ENCODE measurements at regions not wholly inside any gene's neighbourhood (a gene's known extent, or its start where the extent isn't known, plus 50 kb on each side); places are given as distances from the start of the nearest gene placed in this dataset.

DNA sequence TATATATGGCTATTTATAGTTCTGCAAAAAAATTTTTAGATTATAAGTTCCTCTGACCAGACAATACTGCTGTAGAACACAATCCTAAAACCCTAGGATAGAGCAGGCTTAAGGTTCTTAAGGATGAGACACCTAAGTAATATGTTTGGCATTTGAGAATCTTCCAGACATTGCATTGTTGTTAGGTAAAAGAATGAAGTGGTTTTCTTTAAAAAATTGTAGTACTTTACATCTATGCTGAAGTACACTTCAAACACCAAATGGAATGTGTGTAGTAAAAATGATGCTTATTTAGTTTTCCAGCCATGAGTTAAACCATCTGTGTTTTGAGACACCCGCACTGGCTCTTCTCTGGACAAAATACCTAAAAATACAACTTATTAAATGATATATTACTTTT is 857.7 kb downstream of the OTOL1 start (continued):
- TF ChIP-seq, protein P1, sequence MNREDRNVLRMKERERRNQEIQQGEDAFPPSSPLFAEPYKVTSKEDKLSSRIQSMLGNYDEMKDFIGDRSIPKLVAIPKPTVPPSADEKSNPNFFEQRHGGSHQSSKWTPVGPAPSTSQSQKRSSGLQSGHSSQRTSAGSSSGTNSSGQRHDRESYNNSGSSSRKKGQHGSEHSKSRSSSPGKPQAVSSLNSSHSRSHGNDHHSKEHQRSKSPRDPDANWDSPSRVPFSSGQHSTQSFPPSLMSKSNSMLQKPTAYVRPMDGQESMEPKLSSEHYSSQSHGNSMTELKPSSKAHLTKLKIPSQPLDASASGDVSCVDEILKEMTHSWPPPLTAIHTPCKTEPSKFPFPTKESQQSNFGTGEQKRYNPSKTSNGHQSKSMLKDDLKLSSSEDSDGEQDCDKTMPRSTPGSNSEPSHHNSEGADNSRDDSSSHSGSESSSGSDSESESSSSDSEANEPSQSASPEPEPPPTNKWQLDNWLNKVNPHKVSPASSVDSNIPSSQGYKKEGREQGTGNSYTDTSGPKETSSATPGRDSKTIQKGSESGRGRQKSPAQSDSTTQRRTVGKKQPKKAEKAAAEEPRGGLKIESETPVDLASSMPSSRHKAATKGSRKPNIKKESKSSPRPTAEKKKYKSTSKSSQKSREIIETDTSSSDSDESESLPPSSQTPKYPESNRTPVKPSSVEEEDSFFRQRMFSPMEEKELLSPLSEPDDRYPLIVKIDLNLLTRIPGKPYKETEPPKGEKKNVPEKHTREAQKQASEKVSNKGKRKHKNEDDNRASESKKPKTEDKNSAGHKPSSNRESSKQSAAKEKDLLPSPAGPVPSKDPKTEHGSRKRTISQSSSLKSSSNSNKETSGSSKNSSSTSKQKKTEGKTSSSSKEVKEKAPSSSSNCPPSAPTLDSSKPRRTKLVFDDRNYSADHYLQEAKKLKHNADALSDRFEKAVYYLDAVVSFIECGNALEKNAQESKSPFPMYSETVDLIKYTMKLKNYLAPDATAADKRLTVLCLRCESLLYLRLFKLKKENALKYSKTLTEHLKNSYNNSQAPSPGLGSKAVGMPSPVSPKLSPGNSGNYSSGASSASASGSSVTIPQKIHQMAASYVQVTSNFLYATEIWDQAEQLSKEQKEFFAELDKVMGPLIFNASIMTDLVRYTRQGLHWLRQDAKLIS (CRISPR knock-in tag; IDR thresholded peaks at IDR 0.05; ENCODE audit: borderline replicate concordance) = no peak
- TF ChIP-seq ZNF219 (CRISPR knock-in tag; IDR thresholded peaks at IDR 0.05; ENCODE audit: borderline replicate concordance) = no peak
- no peak for TF ChIP-seq TP53 (CRISPR knock-in tag; IDR thresholded peaks at IDR 0.05)
- no peak for TF ChIP-seq SP1 (CRISPR knock-in tag; conservative IDR thresholded peaks at IDR 0.05)
- TF ChIP-seq, protein P2, sequence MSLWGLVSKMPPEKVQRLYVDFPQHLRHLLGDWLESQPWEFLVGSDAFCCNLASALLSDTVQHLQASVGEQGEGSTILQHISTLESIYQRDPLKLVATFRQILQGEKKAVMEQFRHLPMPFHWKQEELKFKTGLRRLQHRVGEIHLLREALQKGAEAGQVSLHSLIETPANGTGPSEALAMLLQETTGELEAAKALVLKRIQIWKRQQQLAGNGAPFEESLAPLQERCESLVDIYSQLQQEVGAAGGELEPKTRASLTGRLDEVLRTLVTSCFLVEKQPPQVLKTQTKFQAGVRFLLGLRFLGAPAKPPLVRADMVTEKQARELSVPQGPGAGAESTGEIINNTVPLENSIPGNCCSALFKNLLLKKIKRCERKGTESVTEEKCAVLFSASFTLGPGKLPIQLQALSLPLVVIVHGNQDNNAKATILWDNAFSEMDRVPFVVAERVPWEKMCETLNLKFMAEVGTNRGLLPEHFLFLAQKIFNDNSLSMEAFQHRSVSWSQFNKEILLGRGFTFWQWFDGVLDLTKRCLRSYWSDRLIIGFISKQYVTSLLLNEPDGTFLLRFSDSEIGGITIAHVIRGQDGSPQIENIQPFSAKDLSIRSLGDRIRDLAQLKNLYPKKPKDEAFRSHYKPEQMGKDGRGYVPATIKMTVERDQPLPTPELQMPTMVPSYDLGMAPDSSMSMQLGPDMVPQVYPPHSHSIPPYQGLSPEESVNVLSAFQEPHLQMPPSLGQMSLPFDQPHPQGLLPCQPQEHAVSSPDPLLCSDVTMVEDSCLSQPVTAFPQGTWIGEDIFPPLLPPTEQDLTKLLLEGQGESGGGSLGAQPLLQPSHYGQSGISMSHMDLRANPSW (CRISPR knock-in tag; conservative IDR thresholded peaks at IDR 0.05; ENCODE audit: low read depth) = no peak
- no peak for TF ChIP-seq NR1H2 (CRISPR knock-in tag; IDR thresholded peaks at IDR 0.05)
- no peak for TF ChIP-seq ELF4 (CRISPR knock-in tag; IDR thresholded peaks at IDR 0.05; ENCODE audit: low read depth)
- no peak for TF ChIP-seq FOXP1 (CRISPR knock-in tag; IDR thresholded peaks at IDR 0.05; ENCODE audit: borderline replicate concordance)
- no peak for TF ChIP-seq CBFB (CRISPR knock-in tag; IDR thresholded peaks at IDR 0.05; ENCODE audit: low read depth)
- TF ChIP-seq, protein P3, sequence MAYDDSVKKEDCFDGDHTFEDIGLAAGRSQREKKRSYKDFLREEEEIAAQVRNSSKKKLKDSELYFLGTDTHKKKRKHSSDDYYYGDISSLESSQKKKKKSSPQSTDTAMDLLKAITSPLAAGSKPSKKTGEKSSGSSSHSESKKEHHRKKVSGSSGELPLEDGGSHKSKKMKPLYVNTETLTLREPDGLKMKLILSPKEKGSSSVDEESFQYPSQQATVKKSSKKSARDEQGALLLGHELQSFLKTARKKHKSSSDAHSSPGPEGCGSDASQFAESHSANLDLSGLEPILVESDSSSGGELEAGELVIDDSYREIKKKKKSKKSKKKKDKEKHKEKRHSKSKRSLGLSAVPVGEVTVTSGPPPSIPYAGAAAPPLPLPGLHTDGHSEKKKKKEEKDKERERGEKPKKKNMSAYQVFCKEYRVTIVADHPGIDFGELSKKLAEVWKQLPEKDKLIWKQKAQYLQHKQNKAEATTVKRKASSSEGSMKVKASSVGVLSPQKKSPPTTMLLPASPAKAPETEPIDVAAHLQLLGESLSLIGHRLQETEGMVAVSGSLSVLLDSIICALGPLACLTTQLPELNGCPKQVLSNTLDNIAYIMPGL (CRISPR knock-in tag; IDR thresholded peaks at IDR 0.05) = no peak
- TF ChIP-seq, protein P4, sequence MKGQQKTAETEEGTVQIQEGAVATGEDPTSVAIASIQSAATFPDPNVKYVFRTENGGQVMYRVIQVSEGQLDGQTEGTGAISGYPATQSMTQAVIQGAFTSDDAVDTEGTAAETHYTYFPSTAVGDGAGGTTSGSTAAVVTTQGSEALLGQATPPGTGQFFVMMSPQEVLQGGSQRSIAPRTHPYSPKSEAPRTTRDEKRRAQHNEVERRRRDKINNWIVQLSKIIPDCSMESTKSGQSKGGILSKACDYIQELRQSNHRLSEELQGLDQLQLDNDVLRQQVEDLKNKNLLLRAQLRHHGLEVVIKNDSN (CRISPR knock-in tag; IDR thresholded peaks at IDR 0.05) = no peak
- no peak for TF ChIP-seq NFE2L1 (CRISPR knock-in tag; IDR thresholded peaks at IDR 0.05)
- TF ChIP-seq, protein P5, sequence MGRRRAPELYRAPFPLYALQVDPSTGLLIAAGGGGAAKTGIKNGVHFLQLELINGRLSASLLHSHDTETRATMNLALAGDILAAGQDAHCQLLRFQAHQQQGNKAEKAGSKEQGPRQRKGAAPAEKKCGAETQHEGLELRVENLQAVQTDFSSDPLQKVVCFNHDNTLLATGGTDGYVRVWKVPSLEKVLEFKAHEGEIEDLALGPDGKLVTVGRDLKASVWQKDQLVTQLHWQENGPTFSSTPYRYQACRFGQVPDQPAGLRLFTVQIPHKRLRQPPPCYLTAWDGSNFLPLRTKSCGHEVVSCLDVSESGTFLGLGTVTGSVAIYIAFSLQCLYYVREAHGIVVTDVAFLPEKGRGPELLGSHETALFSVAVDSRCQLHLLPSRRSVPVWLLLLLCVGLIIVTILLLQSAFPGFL (CRISPR knock-in tag; IDR thresholded peaks at IDR 0.05; ENCODE audit: borderline replicate concordance) = no peak
- no peak for TF ChIP-seq IRF2 (CRISPR knock-in tag; IDR thresholded peaks at IDR 0.05; ENCODE audit: borderline replicate concordance, low read depth)

DNA sequence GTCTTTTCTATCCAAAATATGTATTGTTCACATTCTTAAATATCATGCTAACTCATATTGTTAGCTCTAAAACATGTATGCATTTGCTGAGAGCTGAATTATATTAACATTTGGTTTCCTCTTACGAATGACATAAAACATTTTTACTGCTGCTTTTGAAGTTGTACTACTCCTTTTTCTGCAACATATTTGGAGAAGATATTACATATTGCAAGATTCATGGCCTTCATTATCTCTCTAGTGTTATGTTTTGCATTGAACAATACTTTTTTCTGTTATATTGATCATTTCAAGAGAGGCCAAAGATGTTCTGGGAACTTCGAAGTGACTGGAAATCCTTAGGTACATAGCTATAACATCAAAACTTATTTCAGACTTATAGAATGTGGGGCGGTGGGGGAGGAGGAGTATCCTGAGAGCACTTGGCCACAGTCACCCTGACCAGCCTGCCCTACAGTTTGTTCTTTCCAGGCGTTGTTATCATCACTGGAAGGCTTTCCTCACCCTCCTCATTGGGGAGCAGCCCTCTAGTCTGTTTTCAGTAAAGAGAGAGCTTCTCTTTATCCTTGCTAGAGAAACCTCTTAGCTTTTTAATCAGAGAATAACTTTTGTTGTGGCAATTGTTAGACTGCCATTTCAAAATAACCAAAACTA is 868.6 kb downstream of the OTOL1 start:
- H3K4me3 Mint-ChIP-seq = no peak overlapping the region
- CTCF ChIA-PET = no interaction called here
- no peaks in the 10 kb centered on the region for H3K36me3 Mint-ChIP-seq
- H3K27me3 Mint-ChIP-seq (ENCODE audit: low read depth) = no peaks in the 10 kb centered on the region
- no peak overlapping the region for H3K27ac Mint-ChIP-seq
- TF ChIP-seq, protein P6, sequence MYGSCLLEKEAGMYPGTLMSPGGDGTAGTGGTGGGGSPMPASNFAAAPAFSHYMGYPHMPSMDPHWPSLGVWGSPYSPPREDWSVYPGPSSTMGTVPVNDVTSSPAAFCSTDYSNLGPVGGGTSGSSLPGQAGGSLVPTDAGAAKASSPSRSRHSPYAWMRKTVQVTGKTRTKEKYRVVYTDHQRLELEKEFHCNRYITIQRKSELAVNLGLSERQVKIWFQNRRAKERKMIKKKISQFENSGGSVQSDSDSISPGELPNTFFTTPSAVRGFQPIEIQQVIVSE (CRISPR knock-in tag; IDR thresholded peaks at IDR 0.05; ENCODE audit: borderline replicate concordance) = no peak
- TF ChIP-seq, protein P3 (CRISPR knock-in tag; IDR thresholded peaks at IDR 0.05) = no peak
- TF ChIP-seq, protein P7, sequence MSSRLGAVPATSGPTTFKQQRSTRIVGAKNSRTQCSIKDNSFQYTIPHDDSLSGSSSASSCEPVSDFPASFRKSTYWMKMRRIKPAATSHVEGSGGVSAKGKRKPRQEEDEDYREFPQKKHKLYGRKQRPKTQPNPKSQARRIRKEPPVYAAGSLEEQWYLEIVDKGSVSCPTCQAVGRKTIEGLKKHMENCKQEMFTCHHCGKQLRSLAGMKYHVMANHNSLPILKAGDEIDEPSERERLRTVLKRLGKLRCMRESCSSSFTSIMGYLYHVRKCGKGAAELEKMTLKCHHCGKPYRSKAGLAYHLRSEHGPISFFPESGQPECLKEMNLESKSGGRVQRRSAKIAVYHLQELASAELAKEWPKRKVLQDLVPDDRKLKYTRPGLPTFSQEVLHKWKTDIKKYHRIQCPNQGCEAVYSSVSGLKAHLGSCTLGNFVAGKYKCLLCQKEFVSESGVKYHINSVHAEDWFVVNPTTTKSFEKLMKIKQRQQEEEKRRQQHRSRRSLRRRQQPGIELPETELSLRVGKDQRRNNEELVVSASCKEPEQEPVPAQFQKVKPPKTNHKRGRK (CRISPR knock-in tag; IDR thresholded peaks at IDR 0.05; ENCODE audit: borderline replicate concordance) = no peak
- TF ChIP-seq NFATC4 (CRISPR knock-in tag; IDR thresholded peaks at IDR 0.05) = no peak
- no peak for TF ChIP-seq KAT7 (CRISPR knock-in tag; IDR thresholded peaks at IDR 0.05; ENCODE audit: borderline replicate concordance)
- TF ChIP-seq FOXP1 (CRISPR knock-in tag; IDR thresholded peaks at IDR 0.05; ENCODE audit: borderline replicate concordance) = no peak
- no peak for TF ChIP-seq ZNF263 (CRISPR knock-in tag; IDR thresholded peaks at IDR 0.05; ENCODE audit: low read depth)
- DNase-seq (ENCODE audit: low spot score) (no peak), ATAC-seq (no peak)
- no peaks in the 10 kb centered on the region for H3K9me3 Mint-ChIP-seq
- H3K4me1 Mint-ChIP-seq = peaks cover 5% of the 10 kb centered on the region
- POLR2A ChIA-PET = interaction anchor here (0.6 kb wide), 1 partner anchor 242 kb away, joined by 3 read pairs; no protein-coding TSS in a partner anchor

All from WTC11 (cell line).